Stimulated activated CD8-positive, alpha-beta memory T cell treated with anti-CD3 and anti-CD28 coated beads, Interleukin-12 subunit alpha, Interleukin-12 subunit beta, amount 100 ng/mL, for 4 hours (primary cell): ENCODE measurements at regions not wholly inside any gene's neighbourhood (a gene's known extent, or its start where the extent isn't known, plus 50 kb on each side); places are given as distances from the start of the nearest gene placed in this dataset.

Experiments
- DNase-seq: peaks from one replicate; pipeline ENCODE4 v3.0.0-alpha.2; 2020; ENCODE audit warnings: low read depth

DNA sequence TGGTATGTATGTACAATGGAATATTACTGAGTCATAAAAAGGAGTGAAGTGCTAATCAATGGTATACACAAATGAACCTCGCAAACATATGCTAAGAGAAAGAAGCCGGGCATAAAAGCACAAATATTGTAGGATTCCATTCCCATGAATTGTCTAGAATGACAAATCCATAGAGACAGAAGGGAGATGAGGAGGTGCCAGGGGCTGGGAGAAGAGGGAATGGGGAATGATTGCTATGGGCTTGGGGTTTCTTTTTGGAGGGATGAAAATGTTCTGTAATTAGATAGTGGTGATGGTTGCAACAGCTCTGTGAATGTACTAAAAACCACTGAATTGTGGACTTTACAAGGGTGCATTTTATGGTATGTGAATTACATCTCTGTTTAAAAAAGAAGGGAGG, 73.5 kb downstream of the GLI2 start:
- no peak for DNase-seq

DNA sequence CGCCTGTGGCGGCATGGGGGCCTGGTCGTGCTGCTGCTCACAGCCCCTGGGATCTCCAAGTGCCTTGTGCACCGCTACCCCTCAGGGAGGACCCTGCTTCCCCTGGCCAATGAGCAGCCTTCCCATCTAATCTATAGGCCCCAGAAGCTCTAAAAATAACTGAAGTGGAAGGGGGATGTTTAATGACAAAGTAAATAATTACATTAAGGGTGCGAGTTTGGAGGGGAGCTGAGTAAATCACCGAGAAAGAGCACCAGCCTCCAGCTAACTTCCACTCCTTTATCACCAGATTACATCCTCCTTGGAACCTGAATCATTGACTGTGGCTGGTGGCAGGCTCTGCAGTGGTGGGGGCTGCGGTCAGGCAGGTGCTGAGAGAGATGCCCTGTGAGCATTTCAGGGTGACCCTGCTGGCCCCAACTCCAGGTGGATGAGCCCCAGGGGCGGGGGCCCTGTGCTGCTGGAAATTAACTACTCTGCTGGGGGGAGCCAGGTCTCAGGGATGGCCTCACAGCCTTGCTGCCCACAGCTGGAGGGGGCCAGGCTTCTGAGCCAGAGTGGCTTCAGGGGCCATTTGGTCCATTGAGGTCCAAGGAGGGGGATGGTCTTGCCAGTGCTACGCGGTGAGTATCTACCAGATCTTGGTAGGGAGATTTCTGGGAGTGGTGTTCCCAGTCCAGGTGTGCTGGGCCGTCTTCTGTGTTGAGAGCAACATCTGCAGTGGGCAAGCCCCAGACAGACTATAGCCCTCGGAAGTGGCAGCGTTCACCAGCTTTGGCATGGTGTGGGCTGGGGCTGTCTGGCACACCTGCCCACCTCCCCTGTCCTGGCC, 74.2 kb downstream of the GLI2 start:
- no peak for DNase-seq

DNA sequence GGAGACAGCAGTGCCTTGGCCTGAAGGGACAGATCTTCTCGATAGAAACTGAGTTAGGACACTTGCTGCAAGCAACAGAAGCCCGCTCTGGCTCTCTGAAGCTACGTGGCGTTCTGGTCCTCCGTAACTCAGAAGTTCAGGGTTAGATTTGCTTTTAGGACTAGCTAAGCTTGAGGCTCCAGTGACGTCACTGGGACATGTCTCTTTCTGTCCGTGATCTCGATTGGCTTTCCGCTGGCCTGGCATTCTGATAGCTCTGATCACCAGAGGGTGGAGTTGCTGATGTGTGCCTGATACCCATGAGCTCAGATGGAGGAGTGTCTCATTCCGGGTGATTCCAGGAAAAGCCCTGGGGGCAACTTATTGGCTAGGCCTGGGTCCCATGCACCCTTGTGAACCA, 75.0 kb downstream of the GLI2 start:
- no peak for DNase-seq

DNA sequence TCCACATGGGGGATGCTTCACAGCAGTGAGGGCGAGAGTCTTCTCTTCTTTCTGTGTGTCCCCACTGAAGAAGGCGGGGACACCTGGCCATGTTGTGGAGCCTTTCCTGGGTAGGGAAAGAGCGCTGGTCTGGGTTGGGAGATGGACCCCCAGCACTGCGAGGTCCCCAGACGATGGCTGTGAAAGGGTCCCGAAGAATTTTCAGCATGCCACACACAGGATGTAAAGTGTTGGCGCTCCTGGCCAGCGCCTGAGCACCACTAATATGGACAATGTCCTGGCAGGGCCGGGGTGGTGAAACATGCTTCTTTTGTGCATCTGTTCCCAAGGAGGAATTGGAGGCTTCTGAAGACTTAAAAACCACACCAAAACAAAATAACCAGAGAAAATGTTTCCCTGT, 77.2 kb downstream of the GLI2 start:
- DNase-seq = no peak

DNA sequence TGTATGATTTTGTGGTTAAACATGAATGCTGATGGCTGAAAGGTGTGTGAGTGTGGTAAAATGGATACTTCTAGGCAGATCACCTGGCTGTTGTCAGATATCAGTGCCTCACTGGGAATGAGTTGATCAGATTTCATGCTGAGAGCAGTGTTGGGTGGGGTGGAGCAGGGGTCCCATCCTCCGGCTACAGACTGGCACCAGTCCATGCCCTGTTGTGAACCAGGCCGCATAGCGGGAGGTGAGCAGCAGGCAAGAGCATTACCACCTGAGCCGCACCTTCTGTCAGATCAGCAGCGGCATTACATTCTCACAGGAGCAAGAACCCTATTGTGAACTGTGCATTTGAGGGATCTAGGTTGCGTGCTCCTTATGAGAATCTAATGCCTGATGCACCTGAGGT, 78.7 kb downstream of the GLI2 start:
- no peak for DNase-seq

DNA sequence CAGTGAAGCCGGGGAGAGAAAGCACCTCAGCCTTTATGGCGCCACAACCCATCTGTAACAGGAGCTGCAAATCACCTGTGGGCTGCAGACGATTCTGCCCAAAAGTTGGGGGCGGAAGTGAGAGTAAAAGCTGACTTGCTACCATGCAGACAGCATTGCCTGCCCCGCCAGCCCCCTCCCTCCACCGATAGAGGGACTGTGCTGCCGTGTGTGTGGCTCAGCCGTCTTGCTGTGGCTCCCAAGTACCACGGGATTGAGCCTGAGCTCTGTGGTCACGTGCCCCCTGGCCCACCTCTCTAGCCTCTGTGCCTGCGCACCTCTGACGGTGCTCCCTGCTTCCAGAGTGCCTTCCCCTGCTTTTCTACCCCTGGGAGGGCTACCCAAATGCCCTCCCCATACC, 79.6 kb downstream of the GLI2 start:
- no peak for DNase-seq

DNA sequence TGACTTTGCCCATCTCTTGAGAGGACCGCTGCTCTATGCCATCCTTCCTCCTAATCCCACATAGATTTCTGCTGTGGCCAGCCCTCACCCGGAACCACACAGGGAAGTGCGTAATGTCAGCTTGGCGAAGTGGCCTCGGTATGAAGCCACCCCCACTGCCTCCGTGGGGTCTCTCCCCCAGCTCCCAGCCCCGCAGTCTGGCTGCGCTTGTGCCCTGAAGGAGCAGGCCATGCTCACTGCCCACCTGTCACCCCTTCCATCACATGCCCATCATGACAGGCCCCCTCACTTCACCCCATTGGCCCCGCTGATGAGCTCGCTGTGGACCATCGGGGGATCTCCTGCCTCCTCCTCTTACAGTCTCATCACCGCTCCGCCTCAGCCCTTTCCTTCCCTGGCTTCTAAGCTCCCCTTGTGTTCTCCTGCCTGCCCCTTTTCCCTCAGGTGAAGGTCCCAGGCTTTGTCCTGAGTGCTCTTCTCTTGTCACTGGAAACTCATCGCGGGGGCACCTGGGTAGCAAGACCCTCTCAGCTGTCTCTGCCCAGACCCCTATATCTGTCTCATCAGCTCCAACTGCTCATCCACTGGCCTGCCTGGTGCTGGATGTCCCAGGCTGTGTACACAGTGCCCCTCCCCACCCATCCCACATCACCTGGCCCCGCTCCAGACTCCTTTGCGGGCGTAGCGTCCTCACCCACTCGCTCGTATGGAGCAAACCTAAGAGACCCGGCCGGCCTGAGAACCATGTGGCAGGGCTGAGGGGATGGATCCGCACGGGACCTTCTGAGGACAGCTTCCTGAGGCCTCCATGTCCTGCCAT, 81.7 kb downstream of the GLI2 start:
- DNase-seq = no peak

DNA sequence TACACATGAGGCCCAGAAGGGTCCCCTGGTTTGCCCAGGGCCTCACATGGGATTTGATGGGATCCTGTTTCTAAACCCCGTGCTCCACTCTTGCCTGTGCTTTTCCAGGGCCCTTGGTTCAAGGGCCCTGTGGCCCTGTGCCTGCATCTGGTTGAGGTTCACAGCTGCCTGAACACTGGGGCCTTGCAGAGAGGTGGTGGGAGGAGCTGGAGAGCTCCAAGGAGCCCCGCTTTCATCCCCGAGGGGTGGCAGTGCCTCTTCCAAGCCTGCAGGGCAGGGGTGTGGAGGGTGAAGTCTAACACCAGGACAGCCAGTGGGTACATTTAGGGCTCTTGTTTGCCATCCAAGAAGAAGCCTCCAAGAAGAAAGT, 82.3 kb downstream of the GLI2 start:
- no peak for DNase-seq

DNA sequence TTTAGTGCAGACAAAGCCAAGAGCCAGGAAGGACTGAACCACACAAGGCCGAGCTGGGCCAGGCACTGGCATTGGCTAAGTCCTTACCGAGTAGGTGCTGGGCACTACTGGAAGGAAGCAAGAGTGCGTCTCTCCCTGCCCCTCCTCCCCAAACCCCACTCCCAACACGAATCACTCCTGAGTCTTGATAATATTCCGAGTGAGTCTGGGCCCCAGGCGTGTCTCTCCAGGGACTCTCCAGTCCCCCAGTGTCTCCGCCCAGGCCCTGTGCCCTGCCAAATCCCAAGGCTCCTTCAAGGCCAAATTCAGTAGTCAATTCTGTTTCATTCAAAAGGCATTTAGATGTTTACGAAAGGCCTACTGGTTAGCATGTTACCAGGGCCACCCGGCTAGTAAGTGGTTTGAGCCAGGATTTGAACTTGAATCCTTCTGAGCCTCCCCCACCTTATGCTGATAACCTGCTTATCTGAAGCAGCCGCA, 82.8 kb downstream of the GLI2 start:
- no peak for DNase-seq

DNA sequence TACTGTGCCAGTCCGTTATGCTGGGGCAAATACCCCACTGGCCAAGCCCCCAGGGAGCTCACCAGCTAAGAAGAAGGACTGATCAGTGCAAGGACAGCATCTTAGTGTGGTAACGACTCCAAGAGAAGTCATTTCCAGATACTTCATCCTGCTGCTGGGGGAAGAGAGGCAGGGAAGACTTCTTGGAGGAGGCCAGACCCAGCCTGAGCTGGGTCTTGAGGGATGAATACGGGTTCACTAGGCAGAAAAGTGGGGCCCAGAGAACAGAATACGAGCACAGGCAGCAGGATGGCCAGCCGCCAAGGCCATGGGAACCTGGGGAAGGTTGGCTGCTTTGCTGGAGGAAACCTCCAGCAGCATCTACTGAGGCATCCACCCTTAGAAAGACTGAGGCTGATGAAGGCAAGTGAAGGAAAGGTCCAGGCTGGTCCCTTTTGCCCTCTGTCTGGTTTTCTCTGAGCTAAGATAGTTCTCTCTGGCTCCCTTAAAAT, 84.1 kb downstream of the GLI2 start:
- DNase-seq = no peak

DNA sequence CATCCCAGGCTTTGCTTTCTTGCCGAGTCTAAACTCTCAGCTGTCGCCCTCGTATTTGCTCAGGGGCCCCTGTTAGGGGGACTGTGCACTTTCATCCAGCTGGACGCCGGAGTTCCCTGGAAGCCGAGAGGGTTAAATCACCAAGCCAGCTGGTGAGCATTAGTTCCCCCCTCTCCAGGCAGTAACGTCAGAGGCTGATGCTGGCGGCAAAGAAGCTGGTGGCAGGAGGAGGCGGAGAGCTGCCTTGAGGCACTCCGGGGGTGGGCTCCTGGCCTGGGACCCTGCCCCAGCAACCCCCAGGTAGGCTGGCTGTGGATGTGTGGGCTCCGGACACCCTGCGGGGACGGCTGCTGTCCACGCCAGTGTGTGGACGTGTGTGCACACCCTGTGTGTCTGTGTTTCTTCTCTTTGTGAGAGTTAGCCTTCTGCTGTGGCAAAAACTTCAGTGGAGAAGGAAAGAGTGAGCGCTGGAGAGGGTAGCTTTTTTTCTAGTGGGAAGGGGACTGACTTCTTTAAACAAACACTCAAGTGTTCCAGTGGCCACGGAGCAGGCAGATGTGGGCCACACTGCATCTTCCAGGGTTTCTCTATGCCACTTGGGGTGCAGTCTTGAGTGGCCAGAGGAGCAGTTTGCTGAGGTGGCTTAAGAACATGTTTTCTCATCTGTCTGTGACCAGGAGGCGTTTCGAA, 84.7 kb downstream of the GLI2 start:
- no peak for DNase-seq

DNA sequence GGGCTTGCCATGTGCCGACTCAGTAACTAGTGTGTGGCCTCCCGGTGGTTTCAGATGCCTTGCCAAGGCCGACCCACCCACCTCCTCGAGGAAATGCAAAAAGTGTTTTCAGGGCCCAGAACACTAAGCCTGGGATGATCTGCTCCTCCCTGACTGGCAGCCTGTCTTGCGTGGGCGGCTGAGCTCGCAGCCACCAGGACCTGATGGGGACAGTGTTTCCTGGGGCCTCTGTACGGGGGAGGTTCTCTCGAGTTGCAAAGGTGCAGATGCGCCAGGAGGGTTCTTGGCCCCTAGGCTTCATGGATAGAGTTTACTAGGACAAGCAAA, 85.2 kb downstream of the GLI2 start:
- no peak for DNase-seq

DNA sequence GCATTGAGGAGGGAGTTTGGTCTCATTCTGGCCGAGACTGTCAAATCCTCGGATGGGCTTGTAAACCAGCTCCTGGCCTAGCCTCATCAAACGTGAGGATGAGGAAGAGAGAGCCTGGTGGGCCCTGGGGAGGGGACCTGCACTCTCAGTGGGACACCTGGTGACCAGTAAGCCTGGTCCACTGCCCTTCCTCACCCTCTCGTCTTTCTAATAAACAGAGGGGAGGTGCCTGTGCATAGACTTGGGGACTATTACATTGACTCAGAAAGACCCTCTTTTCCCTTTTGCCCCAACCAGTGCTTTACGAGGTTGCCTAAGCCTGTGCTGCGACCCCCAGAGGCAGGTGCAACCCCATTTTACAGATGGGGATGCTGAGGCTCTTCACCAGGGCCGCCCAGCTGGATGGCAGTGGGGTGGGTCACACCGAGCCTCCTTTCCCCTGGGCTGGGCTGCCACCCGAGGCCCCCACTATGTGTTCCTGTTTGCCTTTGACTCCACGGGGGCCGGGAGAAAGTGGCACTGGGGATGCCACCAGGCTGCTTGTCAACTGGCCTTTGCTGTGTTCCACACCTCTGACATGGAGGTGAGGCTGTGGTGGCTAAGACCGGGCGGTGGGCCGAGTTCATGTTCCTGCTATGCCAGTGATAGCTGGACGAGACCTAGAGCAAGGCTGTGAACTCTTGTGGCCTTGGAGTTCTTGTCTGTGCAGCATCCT, 85.9 kb downstream of the GLI2 start:
- DNase-seq = no peak

DNA sequence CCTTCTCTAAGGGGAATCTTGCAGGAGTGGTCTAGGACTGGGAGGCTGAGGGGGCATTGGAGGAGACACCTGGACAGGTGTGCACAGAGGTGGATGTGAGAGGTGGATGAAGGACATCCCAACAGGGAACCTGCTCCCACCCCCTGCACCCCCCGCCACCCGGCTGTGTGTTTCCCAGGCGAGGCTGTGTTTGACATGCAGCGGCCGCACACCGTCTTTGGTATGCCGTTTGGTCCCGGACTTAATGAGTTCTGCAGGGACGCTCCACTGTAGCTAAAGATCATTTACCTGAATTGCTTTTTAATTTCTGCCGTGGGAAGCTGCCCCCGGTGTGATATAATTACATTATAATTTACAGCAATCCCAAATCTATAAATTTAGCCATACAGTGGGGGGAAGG, 87.3 kb downstream of the GLI2 start:
- no peak for DNase-seq

DNA sequence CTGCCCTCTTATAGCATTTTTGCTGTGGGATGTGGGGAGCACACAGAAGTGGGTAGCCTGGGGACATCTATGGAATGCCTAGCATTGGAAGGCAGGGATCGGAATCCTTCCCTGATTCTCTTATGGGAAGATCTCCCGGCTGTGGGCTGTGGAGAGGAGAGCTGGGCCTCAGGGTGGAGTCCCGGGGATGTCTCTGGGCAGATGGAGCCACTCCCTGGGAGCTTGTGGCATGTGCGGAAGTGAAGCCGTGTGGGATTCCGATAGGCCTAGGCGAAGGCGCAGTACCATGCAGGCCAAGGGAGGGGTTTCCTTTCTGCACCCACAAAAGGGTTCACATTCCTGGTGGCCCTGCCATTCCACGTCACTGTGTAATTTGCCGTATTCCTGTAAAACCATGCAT, 87.9 kb downstream of the GLI2 start:
- no peak for DNase-seq

DNA sequence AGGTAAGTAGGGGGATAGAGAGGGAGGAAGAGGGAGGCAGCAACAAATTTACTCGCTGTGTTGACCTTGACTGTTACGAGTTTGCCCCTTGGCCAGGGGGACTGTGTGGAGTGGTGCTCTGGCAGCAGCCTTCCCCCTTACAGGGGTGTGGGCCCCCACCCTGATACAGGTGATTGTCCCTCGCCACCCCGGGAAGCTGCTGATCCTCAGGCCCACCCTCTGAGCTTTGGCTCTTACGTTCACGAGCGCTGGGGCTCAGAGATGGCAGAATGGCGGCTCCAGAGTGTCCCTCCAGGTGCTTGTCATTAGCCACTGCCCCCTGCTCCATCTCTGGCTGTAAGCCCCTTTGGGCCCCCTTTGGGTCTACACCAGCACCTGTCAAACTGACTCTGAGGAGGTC, 88.6 kb downstream of the GLI2 start:
- DNase-seq = no peak

DNA sequence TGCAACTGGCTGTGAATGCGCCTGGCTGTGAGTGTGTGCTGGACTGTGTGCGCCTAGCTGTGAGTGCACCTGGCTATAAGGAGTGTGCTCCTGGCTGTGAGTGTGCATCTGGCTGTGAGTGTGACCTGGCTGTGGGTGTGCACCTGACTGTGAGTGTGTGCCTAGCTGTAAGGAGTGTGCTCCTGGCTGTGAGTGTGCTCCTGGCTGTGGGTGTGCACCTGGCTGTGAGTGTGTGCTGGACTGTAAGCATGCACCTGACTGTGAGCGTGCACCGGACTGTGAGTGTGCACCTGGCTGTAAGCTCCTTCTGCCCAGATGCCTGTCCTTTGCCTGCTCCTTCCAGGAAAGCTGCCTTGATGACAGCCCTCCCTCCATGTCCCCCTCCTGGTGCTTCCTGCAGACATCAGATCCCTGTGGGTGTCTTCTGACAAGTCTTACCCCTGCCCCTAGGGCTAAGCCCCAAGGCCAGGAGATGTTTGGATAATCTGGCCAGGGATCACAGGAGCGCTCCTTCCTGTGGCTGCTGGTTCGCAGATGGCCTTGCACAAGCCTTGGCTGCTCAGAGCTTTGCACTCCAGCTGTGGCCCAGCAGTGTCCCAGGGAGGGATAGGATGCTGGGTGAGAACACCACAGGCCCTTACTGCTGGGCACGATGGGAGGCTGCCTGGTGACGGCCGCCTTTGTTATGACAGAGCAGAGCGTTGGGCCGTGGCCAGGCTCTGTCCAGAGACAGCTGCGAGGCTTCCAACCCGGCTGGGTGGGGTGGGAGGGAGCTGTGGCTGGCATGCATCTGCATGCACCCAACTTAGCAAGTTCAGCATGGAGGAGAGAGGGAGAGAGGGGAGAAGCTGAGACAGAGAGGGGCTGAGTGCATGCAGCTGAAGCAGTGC, 89.9 kb downstream of the GLI2 start:
- no peak for DNase-seq

DNA sequence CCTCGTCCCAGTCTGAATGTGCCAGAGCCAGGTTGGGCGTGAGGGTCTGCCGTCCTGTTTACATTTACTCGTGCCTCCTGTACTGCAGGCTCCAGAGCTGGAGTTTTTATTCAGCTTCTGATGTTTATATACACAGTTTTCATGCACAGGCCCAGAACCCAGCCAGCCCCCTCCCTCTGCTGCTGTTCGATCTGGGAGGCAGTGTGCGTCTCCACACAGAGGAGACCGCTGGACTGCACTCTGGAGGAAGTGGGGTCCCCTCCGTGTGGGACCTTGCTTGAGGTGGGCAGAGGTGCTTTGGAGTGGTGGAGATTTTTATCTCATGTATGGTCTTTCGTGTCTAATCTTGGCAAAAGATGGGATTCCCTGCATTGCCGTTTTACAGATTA, 90.6 kb downstream of the GLI2 start:
- DNase-seq = no peak

DNA sequence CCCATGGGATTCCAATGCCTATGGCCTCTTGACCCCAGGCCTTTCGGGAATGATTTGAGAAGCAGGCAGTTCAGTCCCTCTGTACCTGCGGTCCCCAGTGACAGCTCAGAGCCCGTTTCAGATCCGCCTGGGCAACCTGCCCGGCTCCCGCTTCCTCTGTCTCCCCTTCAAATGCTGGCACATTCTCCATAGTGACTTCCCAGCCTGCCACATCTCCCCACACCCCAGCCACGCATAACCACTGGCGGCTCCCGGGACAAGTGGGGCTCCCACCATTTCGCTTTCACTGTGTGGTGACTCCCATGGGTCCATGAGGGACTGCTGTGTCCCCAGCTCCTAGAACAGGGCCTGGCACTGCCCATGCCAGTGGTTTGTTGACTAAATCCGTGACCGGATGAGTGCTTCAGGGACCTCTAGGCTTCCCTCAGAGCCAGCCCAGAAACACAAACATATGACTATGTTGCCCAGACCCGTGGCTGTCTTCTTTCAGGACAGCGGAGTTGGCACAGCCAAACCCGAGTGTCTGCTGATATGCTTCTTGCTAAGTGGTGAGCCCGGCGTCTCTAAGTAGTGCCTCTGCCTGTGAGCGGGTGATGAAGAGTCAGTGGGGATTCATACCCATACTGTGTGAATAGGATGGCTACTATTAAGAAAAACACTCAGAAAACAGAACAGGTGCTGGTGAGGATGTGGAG, 91.2 kb downstream of the GLI2 start:
- DNase-seq = no peak

DNA sequence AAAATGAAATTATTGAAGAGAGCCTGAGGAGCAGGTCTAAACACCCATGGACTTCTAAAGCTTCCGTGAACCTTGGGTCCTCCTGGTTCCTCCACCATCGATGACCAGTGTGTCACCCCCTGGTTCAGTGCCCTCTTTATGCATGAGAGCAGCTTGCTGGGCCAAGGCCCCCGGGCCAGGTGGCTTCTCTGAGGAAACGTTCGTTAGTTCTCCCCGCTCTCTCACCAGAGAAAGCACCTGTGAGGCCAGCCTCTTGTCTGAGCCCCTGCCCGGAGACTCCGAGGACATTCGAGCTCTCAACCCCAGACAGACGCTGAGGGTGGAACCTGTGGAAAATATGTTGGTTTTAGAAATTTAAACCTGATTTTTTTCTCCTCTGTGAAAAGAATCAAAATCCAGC, 92.4 kb downstream of the GLI2 start:
- no peak for DNase-seq
